H1 (cell line): ENCODE measurements at regions not wholly inside any gene's neighbourhood (a gene's known extent, or its start where the extent isn't known, plus 50 kb on each side); places are given as distances from the start of the nearest gene placed in this dataset.

Experiments
- CREB1 ChIP-seq: IDR thresholded peaks from 2 replicates; pipeline ENCODE4 v1.6.1; 2012; ENCODE audit warnings: inconsistent platforms
- CTBP2 ChIP-seq: IDR thresholded peaks from 2 replicates; pipeline ENCODE4 v1.7.0; 2011; ENCODE audit warnings: borderline replicate concordance, mild to moderate bottlenecking, moderate library complexity, mixed read lengths, low read length; ENCODE audit not compliant: insufficient read depth, insufficient read length
- CTCF ChIP-seq, 3 experiments: IDR thresholded peaks; 1 replicate in 2 of 3; 2 replicates in 1 of 3; pipeline versions ENCODE4 v1.5.1 to v1.6.1; 2011; ENCODE audit warnings: low read length in 3 of 3, mild to moderate bottlenecking in 3 of 3, inconsistent platforms in 2 of 3, low read depth in 1 of 3, moderate library complexity in 1 of 3; ENCODE audit not compliant: insufficient read depth in 1 of 3; ENCODE audit errors: control extremely low read depth in 1 of 3
- POLR2AphosphoS5 ChIP-seq: IDR thresholded peaks from 2 replicates; pipeline ENCODE4 v1.6.1; 2011; ENCODE audit warnings: low read depth, low read length
- SUZ12 ChIP-seq: fragments of 200-600 bp; sonication (generic); IDR thresholded peaks from 2 replicates; pipeline ENCODE4 v1.6.1; 2012; ENCODE audit warnings: mild to moderate bottlenecking, inconsistent platforms, low read length, moderate library complexity, mixed read lengths
- USF2 ChIP-seq: IDR thresholded peaks from 2 replicates; pipeline ENCODE4 v1.6.1; 2011; ENCODE audit warnings: low read length, improper control_type of control experiment
- TF ChIP-seq, protein P1 (sequence below): IDR thresholded peaks from 2 replicates; pipeline ENCODE4 v1.6.1; 2011; ENCODE audit warnings: low read depth, mild to moderate bottlenecking, low read length; ENCODE audit not compliant: insufficient read depth

- TF ChIP-seq SUZ12: no peak
- TF ChIP-seq CTCF (IDR thresholded peaks at IDR 0.05; ENCODE audit: control extremely low read depth in 1 of 3, insufficient read depth in 1 of 3, low read depth in 1 of 3, low read length in 3 of 3): no peak
- TF ChIP-seq CREB1: no peak
- TF ChIP-seq USF2: no peak
- no peak for TF ChIP-seq POLR2AphosphoS5
- no peak for TF ChIP-seq CTBP2
- TF ChIP-seq, protein P1, sequence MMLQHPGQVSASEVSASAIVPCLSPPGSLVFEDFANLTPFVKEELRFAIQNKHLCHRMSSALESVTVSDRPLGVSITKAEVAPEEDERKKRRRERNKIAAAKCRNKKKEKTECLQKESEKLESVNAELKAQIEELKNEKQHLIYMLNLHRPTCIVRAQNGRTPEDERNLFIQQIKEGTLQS: no peak
These were observed 1344.2 kb upstream of the PABPC4L start for GRCh38 chr4:135545616-135546317.
